Endodermal cell (in vitro differentiated cells): ENCODE measurements at regions not wholly inside any gene's neighbourhood (a gene's known extent, or its start where the extent isn't known, plus 50 kb on each side); places are given as distances from the start of the nearest gene placed in this dataset.

Experiments used
- DNase-seq: peaks from one replicate; pipeline ENCODE4 v3.0.0-alpha.2; 2017
- H3K27ac ChIP-seq: 2 replicates; pipeline ENCODE4 v1.5.1; 2013; ENCODE audit warnings: mild to moderate bottlenecking, low read depth, low read length, moderate library complexity
- H3K27me3 ChIP-seq: 2 replicates; pipeline ENCODE4 v1.6.1; 2013; ENCODE audit warnings: mild to moderate bottlenecking, low read length, moderate library complexity; ENCODE audit not compliant: insufficient read depth, control insufficient read depth, poor library complexity, severe bottlenecking
- H3K36me3 ChIP-seq: 2 replicates; pipeline ENCODE4 v1.7.0; 2013; ENCODE audit warnings: mild to moderate bottlenecking, low read length, moderate library complexity; ENCODE audit not compliant: control insufficient read depth, insufficient read depth
- H3K4me1 ChIP-seq: one replicate; pipeline ENCODE4 v1.7.0; 2013; ENCODE audit warnings: low read length; ENCODE audit not compliant: control insufficient read depth, insufficient read depth
- H3K4me3 ChIP-seq: 2 replicates; pipeline ENCODE4 v1.5.1; 2013; ENCODE audit warnings: mild to moderate bottlenecking, low read length, moderate library complexity
- H3K9ac ChIP-seq: 2 replicates; pipeline ENCODE4 v1.6.1; 2013; ENCODE audit warnings: mild to moderate bottlenecking, low read length, moderate library complexity; ENCODE audit not compliant: poor library complexity, severe bottlenecking; ENCODE audit errors: extremely low read depth
- H3K9me3 ChIP-seq: 2 replicates; pipeline ENCODE4 v1.6.1; 2013; ENCODE audit warnings: mild to moderate bottlenecking, low read length, moderate library complexity; ENCODE audit not compliant: control insufficient read depth
- H3K27ac Mint-ChIP-seq: 2 replicates; pipeline ENCODE4 v1.8.0; 2020; ENCODE audit warnings: mixed read lengths
- H3K27me3 Mint-ChIP-seq: 2 replicates; pipeline ENCODE4 v1.8.0; 2021; ENCODE audit warnings: mild to moderate bottlenecking, mixed read lengths; ENCODE audit not compliant: insufficient read depth
- H3K36me3 Mint-ChIP-seq: 2 replicates; pipeline ENCODE4 v1.8.0; 2020; ENCODE audit warnings: low read depth, mixed read lengths
- H3K4me1 Mint-ChIP-seq: 2 replicates; pipeline ENCODE4 v1.8.0; 2020; ENCODE audit warnings: mixed read lengths
- H3K4me3 Mint-ChIP-seq: 2 replicates; pipeline ENCODE4 v1.8.0; 2020; ENCODE audit warnings: mild to moderate bottlenecking, moderate library complexity, mixed read lengths
- H3K9me3 Mint-ChIP-seq: 2 replicates; pipeline ENCODE4 v1.8.0; 2020; ENCODE audit warnings: mild to moderate bottlenecking, mixed read lengths
- WGBS, 2 experiments: methylation state at CpG; one replicate each; pipeline versions ENCODE4 v1.1.5 to v1.1.7; 2013; ENCODE audit warnings: missing lambda C conversion rate in 2 of 2, mixed read lengths in 1 of 2; ENCODE audit not compliant: insufficient coverage in 1 of 2, insufficient read length in 1 of 2; 5-methylcytosine and 5-hydroxymethylcytosine counted together
- TF ChIP-seq, protein P1 (sequence below): fragments of 200-600 bp; sonication (generic); conservative IDR thresholded peaks from 2 replicates; pipeline ENCODE4 v1.5.0; 2021; ENCODE audit warnings: antibody characterized with exemption, mild to moderate bottlenecking

DNA sequence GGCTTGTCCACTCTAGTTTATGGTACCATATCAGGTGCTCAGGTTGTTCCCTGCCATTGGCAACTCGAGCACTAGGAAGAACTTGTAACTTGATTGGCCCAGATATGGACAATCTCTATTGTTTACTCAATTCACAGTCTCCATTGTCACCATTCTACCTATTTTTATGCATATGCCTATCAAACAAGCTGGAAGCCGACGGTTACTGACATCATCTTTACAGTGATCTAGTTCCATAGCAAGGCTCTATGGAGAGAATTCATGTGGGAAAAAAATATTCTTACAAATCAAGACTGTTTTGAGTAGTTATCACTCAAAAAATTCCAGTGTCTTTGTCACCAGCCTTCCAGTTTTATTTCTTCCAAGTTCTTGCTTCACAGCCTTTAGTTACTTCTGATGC is 1006.2 kb upstream of the PRR20A start:
- TF ChIP-seq, protein P1, sequence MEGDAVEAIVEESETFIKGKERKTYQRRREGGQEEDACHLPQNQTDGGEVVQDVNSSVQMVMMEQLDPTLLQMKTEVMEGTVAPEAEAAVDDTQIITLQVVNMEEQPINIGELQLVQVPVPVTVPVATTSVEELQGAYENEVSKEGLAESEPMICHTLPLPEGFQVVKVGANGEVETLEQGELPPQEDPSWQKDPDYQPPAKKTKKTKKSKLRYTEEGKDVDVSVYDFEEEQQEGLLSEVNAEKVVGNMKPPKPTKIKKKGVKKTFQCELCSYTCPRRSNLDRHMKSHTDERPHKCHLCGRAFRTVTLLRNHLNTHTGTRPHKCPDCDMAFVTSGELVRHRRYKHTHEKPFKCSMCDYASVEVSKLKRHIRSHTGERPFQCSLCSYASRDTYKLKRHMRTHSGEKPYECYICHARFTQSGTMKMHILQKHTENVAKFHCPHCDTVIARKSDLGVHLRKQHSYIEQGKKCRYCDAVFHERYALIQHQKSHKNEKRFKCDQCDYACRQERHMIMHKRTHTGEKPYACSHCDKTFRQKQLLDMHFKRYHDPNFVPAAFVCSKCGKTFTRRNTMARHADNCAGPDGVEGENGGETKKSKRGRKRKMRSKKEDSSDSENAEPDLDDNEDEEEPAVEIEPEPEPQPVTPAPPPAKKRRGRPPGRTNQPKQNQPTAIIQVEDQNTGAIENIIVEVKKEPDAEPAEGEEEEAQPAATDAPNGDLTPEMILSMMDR = no peak
- Mint-ChIP-seq H3K4me3 (no peak overlapping the region), H3K4me1 (no peaks in the 10 kb centered on the region), H3K27me3 (no peaks in the 10 kb centered on the region), H3K27ac (no peak overlapping the region), H3K9me3 (peaks cover 14% of the 10 kb centered on the region), H3K36me3 (no peaks in the 10 kb centered on the region)
- Histone ChIP-seq H3K27me3 (no peaks in the 10 kb centered on the region), H3K36me3 (no peaks in the 10 kb centered on the region), H3K9me3 (peaks cover 11% of the 10 kb centered on the region), H3K4me1 (no peaks in the 10 kb centered on the region), H3K4me3 (no peak overlapping the region), H3K9ac (no peak overlapping the region), H3K27ac (no peak overlapping the region)
- WGBS, 2 experiments = 70 to 85% methylated on average over 1 to 3 of the region's 3 CpGs
- no peak for DNase-seq

DNA sequence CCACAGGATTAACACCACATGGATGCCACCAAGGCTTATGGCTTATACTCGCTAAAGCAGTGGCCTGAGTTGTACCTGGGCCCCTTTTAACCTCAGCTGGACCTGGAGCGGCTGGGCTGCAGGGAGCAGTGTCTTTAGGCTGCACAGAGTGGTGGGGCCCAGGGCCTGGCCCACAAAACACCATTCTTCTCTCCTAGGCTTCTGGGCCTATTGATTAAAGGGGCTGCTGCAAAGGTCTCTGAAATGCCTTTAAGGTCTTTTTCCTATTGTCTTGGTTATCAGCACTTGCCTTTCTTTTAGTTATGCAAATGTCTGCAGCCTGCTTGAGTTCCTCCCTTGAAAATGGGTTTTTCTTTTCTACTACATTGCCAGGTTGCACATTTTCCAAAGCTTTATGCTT is 973.9 kb upstream of the PRR20A start:
- peaks cover 6% of the 10 kb centered on the region for H3K4me1 Mint-ChIP-seq
- H3K27ac Mint-ChIP-seq = no peak overlapping the region
- peaks cover 6% of the 10 kb centered on the region for H3K4me1 ChIP-seq
- H3K4me3 ChIP-seq = no peak overlapping the region
- no peak overlapping the region for H3K27ac ChIP-seq
- H3K9me3 ChIP-seq = no peaks in the 10 kb centered on the region
- H3K36me3 Mint-ChIP-seq = no peaks in the 10 kb centered on the region
- no peak overlapping the region for H3K4me3 Mint-ChIP-seq
- no peaks in the 10 kb centered on the region for H3K27me3 ChIP-seq
- TF ChIP-seq, protein P1 = no peak
- H3K9me3 Mint-ChIP-seq = peaks cover 3% of the 10 kb centered on the region
- WGBS, 2 experiments = 67 to 80% methylated on average over 1 to 2 of the region's 2 CpGs
- no peaks in the 10 kb centered on the region for H3K36me3 ChIP-seq
- peak; percentile 60 for DNase-seq
- no peak overlapping the region for H3K9ac ChIP-seq
- no peaks in the 10 kb centered on the region for H3K27me3 Mint-ChIP-seq

DNA sequence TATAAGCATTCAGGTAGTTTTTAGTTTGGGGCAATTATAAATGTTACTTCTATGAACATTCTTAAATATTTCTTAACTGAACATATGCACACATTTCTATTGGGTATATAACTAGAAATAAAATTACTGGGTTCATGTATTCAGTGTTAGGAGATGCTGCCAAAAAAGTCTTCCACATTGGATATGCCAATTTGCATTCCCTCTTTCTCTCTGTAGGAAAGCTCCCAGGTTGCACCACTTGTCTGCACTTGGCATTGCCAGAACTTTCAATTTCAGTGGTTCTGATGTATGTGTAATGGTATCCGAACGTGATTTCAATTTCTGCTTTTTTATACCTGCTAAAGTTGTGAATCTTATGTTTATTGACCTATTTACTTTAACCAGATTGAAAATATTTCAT is 972.1 kb upstream of the PRR20A start:
- no peak overlapping the region for H3K9ac ChIP-seq
- 92% methylated on average over 2 of the region's 2 CpGs; no CpG with 5 or more reads in 1 of the 2 experiments for WGBS, 2 experiments

More for the DNA sequence above, 972.1 kb upstream of the PRR20A start:
- Histone ChIP-seq H3K4me3 (no peak overlapping the region), H3K4me1 (peaks cover 6% of the 10 kb centered on the region), H3K9me3 (no peaks in the 10 kb centered on the region), H3K36me3 (no peaks in the 10 kb centered on the region), H3K27ac (no peak overlapping the region), H3K27me3 (no peaks in the 10 kb centered on the region)
- H3K9me3 Mint-ChIP-seq = peaks cover 3% of the 10 kb centered on the region
- H3K4me1 Mint-ChIP-seq = peaks cover 6% of the 10 kb centered on the region
- H3K36me3 Mint-ChIP-seq = no peaks in the 10 kb centered on the region
- no peak overlapping the region for H3K27ac Mint-ChIP-seq
- no peak for DNase-seq
- TF ChIP-seq, protein P1 = no peak
- no peaks in the 10 kb centered on the region for H3K27me3 Mint-ChIP-seq
- no peak overlapping the region for H3K4me3 Mint-ChIP-seq
